Astrocyte of the hippocampus (primary cell): ENCODE measurements at regions not wholly inside any gene's neighbourhood (a gene's known extent, or its start where the extent isn't known, plus 50 kb on each side); places are given as distances from the start of the nearest gene placed in this dataset.

ENCODE experiments used
- DNase-seq: peaks from one replicate; pipeline ENCODE4 v3.0.0; 2011; ENCODE audit warnings: low read depth, low spot score

DNA sequence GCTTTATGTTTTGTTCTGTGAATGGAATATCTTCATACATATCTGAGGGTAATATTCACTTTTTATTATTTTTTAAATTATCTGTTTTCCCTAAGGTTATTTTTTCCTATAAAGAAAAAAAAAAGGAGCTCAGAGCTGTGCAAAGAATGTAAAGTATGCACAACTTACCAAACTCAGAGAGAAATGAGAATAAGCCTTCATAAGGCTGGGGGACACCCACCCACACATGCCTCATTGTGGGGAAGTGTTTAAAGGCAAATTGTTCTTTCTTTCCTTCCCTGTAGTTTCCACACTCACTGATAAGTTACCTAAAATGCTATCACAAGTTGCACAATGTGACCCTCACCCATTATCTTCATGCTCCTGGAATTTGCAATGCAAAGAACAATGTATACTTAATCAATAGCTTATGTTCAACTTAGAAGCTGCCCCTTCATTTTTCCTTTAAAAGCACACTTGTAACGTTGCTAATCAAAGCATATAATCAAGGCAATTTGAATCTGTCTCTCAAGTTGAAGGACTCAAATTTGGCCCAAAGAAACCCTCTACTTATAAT is 108.1 kb downstream of the GNAT3 start:
- DNase-seq = peak; percentile 57

DNA sequence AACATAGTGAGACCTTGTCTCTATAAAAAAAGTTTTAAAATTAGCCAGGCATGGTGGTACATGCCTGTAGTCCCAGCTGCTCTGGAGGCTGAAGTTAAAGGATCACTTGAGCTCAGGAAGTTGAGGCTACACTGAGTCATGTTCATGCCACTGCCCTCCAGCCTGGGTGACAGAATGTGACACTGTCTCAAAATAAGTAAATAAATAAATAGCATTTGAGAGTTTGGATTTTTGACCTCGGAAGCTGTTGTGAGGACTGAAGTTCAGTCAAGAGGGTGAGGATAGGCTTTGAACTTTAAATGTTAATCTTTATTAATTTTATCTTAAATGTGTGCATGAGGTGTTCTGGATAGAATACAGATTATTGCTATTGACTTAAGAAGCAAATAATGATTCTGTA is 110.2 kb downstream of the GNAT3 start:
- DNase-seq = no peak

DNA sequence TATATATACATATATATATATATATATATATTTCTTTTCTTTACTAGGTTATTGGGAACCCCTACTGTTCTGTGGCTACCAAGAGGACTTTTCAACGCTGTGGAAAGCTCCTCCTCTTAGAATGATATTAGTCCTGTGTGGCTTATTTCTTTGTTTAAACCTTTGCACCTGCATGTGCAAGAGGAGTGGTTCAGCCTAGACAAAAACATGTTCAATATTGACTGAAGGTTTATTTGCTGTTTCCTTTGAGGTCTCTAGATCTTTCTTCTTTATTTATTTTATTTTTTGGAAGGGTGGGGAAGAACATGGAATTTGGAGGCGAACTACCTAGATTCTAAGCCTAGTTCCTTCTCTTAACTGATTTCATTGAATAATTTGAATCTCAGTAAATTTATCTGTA is 118.1 kb downstream of the GNAT3 start:
- no peak for DNase-seq

DNA sequence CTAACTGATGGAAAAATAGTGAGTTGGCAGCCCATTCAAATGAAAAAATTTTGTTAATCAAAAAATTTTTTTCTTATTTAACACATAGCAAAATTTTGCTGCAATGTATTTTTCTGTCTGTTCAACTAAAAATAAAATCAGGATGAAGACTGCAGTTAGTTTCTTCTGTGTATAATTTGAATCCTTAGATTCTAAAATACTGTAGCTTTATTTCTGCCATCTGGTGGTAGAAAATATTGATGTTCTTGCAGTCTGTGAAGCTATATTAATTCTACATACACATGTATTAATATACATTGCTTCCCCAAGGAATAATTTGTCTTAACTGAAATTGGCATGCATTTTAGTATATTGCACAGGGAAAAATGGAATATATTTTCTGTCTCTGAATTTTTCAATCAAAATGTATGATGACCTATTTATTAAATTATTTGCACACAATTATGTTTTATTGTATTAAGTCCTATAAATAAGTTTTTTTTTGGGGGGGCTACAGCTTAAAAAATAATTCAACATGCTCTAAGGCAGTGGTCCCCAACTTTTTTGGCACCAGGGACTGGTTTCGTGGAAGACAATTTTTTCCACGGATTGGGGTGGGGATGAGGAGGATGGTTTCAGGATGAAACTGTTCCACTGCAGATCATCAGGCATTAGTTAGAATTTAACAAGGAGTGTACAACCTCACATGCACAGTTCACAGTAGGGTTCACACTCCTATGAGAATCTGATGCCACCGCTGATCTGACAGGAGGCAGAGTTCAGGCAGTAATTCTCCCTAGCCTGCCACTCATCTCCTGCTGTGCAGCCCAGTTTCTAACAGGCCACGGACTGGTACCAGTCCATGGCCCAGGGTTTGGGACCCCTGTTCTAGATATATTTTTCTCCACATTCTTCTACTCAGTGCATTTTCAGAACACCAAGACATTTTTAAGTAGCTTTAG is 119.4 kb downstream of the GNAT3 start:
- peak; percentile 44 for DNase-seq

DNA sequence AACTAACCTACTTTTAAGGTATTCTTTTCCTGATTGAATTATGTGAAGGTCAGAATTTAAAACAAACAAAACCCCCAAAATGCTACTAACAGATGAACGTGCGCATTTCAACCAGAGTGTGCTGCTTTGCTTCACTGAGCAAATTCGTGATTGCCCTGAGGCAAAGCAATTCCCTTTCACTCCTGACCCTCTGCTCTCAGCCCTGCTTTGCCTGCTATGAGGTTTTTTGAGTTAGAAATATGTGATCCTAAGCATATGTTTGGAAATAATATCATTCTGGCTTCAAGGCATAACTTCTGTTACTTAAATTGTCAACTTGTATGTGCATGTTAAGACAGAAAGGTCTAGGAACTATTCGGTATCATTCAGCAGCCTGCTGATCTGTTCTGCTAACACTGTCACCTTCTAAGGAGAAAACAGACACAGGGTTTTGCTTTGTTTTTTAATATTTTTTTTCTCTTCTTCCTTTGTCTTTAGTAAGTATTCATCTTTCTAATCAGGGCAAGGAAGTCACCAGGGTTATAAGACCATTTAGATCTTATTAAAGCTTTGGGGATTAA is 124.2 kb downstream of the GNAT3 start:
- DNase-seq = no peak

DNA sequence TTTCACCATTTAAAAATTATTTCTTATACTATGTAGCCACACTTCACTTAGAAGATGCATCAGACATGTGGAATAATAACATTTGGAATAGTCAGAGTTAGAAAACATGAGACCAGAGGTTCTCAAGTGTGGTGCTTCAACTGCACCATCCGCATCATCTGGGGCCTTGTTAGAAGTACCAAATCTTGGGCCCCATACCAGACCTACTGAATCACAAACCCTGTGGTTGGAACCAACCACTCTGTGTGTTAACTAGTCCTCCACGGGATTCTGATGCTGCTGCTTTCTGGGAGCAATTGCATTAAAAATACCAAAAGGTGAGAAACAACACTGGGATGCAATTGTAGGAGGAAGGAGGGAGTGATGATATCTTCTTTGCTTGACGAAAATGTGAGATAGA is 125.2 kb downstream of the GNAT3 start:
- peak; percentile 59 for DNase-seq

DNA sequence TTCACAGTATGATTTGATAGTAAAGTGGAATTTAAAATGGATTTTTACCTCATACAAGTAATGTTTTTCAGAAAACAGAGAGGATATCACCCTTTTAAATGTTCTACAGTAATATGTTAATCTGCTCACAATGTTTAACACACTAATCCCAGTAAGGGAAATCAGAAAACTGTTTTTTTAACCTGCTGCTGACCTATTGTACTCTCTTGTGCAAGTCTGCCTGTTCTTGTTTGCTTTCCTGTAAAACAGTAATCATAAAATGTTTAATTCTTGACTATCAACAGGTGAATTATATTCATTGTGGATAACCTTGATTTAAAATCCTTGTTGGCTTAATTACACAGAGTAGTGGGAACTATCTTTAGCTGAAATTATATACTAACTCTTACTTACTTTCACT is 126.4 kb downstream of the GNAT3 start:
- DNase-seq = peak; percentile 18

DNA sequence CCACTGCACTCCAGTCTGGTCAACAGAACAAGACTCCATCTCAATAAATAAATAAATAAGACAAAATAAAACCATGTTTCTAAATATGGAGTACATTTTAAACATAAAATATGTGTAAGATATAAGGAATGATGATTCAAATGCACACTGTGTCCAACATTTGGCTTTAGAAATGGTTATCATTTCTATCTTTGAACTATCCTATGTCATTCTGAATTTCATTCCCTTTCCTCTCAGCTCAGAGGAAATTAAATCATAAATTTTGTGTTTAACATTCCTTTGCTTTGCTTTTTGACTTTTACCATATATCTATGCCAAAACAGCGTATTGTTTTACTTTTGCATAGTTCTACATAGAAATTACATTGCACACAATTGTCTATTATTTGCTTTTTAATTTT is 130.9 kb downstream of the GNAT3 start:
- no peak for DNase-seq

DNA sequence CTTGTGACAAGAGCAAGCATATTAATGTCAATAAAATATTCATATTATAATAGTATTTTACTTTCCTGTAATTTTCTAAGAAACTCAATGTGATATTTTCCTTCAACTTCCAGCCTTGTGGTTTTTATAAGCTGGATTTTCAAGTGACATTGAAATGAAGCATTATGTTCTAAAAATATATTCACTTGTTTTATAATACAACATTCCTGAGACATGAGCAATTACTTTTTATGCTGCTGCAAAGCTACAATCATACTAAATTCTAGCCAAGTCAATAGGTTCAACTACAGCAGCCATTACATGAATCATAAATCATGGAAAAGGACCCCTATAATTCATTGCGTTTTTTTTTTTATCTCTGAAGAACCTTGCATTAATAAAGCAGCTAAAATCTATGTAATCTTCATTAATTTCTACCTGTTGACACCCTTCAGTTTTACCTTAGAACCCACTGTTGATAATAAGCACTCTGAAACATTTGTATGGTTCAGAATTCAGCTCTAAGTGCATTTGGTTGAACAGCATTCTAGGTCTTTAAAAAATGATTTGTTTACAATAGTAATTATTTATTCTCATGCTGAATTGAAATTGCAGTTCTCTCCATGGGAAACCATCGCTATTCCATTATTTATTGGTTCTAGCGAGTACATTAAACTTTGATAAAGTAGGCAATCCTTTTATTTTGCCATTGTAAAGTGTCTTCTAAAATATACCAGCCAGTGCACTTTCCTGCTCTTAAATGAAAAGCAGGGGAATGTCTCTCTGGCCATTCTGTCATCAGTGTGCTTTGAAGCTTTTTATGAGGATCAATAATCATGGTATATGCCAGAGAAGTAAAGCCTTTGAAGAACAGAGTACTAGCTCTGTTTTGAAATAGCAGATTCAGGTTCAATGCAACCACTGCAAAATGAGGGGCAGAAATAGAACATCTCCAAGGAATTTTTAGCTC is 132.6 kb downstream of the GNAT3 start:
- DNase-seq = peak; percentile 54

DNA sequence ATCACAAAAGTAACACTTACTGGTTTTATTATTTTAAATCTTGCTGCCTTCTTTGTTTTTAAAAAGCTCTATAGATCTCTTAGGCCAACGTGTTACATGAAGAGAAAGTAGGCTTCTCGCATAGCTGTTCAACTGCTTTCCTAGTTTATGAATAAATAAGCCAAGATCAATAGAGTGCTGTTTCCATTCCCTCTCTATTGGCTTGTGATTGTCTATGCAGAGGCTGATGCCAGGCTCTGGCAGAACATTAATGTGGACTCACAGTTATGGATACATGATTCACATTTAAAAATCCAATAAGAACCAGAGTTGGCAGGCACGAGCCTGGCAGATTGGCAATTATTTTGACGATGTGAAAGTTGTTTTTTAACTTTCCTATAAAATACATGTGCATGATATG is 137.5 kb downstream of the GNAT3 start:
- DNase-seq = no peak

DNA sequence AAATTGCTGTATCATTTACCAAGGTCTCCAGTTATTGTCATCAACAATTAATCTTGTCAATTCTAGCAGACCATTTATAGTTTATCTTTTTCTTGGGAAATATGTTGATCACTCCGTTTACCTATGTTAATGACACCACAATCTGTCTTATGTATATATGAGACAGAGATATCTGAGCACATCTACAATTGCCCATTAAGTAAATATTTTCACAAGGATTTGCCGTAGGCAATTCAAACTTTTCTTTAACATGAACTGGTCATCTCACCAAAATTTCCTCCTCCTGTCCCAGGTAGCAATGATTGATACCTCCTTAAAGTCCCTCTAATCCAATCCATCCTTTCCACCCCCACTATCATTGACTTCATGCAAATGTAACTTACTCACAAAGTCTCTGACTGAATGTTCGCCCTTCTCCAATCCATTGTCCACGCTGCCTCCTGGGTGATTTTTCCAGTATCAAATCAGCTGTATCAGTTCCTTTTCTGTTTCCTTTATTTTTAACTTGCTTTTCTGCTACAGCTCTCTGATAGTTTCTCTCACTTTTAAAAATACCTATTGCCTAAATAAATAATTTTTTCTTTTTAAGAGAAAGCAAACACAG is 138.3 kb downstream of the GNAT3 start:
- DNase-seq = no peak

DNA sequence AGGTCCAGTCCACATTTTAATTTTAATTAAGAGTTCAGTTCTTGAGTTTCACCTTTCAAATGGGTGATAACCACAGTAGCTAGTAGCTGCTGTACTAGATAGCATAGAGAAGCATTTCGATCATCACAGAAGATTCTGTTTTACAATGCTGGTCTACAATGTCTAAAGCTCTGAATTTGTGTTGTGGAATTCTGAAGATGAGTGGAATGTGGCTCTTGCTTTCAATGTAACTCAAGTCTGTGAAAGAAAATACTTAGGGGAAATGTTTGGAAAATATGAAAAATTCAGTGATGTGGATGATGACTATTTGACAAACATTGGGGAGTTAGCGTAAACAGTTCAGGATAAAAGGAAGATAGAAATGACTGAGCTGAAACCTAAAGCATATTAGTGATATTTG is 139.4 kb downstream of the GNAT3 start:
- peak; percentile 56 for DNase-seq

DNA sequence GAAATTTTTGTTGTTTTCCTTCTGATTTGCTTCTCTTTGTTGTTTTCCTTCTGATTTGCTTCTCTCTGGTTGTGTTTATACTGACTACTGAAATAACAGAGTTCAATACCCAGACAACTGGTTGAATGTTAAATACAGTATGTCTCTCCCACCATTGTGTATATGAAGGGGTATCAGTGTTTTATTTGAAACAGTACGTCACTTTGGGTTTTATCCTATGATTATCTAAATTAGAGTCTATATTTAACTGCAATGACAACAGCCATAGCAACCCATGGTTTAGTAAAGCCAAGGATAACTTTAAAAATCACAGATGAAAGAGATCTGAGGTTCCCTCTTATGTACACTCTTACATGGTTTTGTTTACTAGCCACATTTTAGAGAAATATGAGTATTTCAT is 141.3 kb downstream of the GNAT3 start:
- DNase-seq = no peak

DNA sequence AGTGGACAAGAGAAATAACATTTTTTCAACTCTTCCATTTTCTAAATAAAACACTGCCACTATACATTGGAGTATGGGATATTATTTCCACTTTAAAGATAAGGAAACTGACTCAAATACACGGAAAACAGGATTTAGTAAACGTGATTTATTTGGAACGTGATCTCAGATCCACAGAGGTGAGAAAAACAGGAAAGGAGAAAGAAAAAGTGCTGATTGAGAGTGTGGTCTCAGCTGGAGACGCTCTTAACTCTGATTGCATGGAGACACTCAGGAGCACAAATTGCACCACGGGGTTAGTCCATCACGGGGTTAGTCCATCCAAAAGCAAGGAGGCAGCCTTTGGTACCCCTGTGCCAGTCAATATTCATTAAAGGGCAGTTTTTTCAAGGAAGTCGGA is 142.5 kb downstream of the GNAT3 start:
- no peak for DNase-seq

DNA sequence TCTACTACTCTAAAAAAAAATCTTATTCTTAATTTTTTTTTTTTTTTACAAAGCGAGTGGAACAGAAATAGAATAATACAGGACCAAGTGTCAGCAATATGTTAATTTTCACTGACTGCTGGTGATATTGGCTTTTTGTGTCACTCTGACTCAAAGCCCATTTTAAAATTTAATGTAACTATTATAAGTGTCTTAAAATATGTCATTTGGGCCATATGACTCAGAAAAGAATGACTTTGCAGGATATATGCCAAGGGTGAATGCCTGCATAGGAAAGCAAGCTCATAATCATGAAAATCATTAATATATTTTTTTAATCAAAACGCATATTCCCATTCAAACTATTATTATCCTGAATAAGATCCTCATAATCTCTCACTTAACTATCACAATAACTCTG is 149.2 kb downstream of the GNAT3 start:
- no peak for DNase-seq

DNA sequence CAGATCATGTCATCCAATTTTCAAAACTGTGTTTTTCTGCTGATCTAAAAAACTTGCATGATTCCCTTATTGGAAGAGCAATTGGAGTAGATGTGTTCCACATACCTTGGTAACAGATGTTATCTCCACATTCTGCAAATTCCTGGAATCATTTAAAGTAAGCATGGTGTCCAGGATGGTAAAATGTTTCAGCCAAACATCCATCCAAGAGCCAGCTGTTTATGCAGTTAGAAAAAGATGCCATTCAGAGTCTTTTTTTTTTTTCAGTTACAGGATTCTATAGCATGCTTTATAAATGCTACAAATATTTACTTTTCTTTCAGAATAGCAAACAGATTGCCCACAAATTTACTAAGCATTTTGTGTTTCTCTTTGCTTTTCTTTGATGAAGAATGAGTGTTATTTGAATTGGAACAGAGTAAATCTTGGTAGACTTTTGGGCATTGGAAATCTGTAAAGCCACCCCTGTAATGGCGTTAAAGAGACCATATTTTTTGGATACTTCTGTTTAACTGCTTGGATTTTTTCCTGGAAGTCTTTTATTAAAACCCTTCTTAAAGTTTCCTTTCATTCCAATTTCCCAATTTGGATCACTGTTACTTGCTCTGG is 149.8 kb downstream of the GNAT3 start:
- DNase-seq = no peak

DNA sequence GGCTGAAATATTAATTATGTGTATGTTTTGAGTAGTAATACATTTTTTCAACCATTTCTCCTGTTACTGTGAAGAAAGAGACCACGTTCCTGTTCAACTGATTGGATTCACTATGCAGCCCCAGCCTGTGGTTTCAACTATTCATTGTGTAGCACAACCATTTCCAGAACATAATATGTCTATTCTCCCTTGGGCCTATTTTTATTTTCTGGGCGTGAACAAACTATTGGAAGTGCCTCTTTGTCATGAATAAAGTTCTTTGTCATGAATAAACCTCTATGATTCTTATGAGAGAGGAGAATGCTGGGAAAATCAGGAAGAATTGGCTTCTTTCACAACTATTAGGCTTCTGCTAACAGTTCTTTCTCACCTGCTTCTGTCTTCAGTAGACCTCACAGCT is 152.4 kb downstream of the GNAT3 start:
- DNase-seq = no peak

DNA sequence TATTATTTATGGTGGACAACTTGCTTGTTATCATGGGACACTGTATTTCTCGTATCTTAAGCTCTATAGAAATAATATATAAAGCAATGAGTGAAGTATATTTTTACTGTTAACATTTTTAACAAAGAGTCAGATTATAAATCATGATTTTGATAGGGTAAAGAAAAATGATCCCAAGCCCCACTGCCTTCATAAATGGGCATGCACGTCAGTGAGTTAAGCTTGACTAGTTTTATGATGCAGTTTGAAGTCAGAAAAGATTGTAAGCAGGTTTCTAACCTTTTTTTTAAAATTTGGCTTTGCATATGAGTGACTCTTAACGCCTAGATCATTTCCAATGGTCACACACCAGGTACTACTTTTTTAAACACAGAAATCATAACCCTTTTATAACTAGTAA is 152.8 kb downstream of the GNAT3 start:
- no peak for DNase-seq

DNA sequence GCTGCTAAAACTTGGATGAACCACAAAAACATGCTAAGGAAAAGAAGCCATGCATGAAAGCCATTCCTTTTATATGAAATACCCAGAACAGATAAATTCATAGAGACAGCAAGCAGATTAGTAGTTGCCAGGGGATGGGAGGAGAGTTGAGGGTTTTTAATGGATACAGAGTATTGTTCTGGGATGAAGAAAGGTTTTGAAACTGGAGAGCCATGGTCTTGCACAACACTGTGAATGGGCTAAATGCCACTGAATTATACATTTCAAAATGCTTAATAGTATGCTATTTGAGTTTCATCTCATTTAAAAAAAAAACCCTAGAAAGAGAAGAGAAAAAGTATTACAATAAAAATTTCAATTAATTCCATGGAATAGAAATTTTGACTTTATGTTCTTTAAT is 154.3 kb downstream of the GNAT3 start:
- DNase-seq = no peak

DNA sequence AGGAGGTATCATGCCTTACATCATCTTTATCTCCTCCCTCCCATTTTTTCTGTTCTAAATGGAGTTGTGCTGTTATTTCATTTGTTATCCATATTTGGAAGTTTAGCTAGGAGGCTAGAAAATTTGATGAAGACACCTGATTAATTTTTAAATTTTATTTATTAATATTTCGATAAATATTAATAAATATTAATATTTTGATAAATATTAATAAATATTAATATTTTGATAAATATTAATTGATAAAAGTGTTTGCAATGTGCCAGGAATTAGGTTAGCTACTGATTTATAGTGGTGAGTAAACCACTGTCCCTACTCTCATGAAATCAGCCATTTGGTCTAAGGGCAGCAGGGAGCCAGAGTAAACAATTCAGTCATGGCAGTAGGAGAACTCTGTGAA is 161.4 kb downstream of the GNAT3 start:
- DNase-seq = no peak

DNA sequence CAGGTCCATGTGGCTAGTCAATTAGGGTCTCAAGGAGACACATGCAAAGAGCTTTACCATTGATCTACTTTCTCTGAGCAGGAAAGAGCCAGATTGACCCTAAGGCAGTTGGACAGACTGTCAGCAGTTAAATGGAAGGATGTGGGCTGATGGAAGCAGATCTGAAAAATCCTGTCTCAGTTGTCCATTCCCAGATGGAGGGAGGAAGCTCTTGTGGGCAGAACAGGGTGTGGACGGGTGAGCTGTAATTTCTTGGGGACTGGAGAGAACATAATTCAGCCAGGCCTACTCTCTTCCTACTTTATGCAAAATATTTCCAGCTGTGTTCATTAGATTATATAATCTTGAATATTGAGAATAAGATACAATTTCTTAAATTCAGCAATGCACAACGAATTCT is 163.6 kb downstream of the GNAT3 start:
- DNase-seq = no peak
